Astrocyte (in vitro differentiated cells and primary cell): ENCODE measurements at regions not wholly inside any gene's neighbourhood (a gene's known extent, or its start where the extent isn't known, plus 50 kb on each side); places are given as distances from the start of the nearest gene placed in this dataset.

Experiments used
- DNase-seq: peaks from one replicate; pipeline ENCODE4 v3.0.0-alpha.2; 2010; ENCODE audit warnings: low read depth
- FAIRE-seq: peaks from 2 replicates; lab custom pipeline; 2011; peaks lifted over from hg19 to GRCh38; lab: Jason Lieb, UNC
- H2AFZ ChIP-seq: 2 replicates; pipeline ENCODE4 v1.6.0; 2012; ENCODE audit warnings: low read depth, low read length, inconsistent platforms
- H3K27ac ChIP-seq: 2 replicates; pipeline ENCODE4 v1.5.1; 2011; ENCODE audit warnings: low read depth, low read length, inconsistent platforms
- H3K27me3 ChIP-seq: 2 replicates; pipeline ENCODE4 v1.6.0; 2011; ENCODE audit warnings: low read length, inconsistent platforms; ENCODE audit not compliant: insufficient read depth
- H3K36me3 ChIP-seq: 2 replicates; pipeline ENCODE4 v1.5.1; 2011; ENCODE audit warnings: low read length, inconsistent platforms; ENCODE audit not compliant: insufficient read depth
- H3K4me1 ChIP-seq: 2 replicates; pipeline ENCODE4 v1.5.1; 2011; ENCODE audit warnings: low read length, inconsistent platforms; ENCODE audit not compliant: insufficient read depth
- H3K4me2 ChIP-seq: 2 replicates; pipeline ENCODE4 v1.6.0; 2012; ENCODE audit warnings: low read length, inconsistent platforms
- H3K4me3 ChIP-seq: 2 replicates; pipeline ENCODE4 v1.5.1; 2011; ENCODE audit warnings: low read depth, mild to moderate bottlenecking, low read length, inconsistent platforms; ENCODE audit not compliant: insufficient read depth
- H3K79me2 ChIP-seq: 2 replicates; pipeline ENCODE4 v1.6.0; 2012; ENCODE audit warnings: mild to moderate bottlenecking, low read length, inconsistent platforms; ENCODE audit not compliant: insufficient read depth
- H3K9ac ChIP-seq: 2 replicates; pipeline ENCODE4 v1.6.0; 2012; ENCODE audit warnings: mild to moderate bottlenecking, low read length, inconsistent platforms
- H3K9me3 ChIP-seq: 2 replicates; pipeline ENCODE4 v1.5.1; 2012; ENCODE audit warnings: low read depth, mild to moderate bottlenecking, low read length, inconsistent platforms; ENCODE audit not compliant: insufficient read depth
- H4K20me1 ChIP-seq: 2 replicates; pipeline ENCODE4 v1.6.0; 2012; ENCODE audit warnings: low read length, inconsistent platforms; ENCODE audit not compliant: insufficient read depth
- H3K27ac Mint-ChIP-seq: one replicate; pipeline ENCODE4 v1.8.0; 2021; ENCODE audit warnings: mild to moderate bottlenecking, mixed read lengths; ENCODE audit not compliant: unreplicated experiment
- H3K27me3 Mint-ChIP-seq: one replicate; pipeline ENCODE4 v1.8.0; 2021; ENCODE audit warnings: low read depth, mixed read lengths; ENCODE audit not compliant: unreplicated experiment
- H3K36me3 Mint-ChIP-seq: one replicate; pipeline ENCODE4 v1.8.0; 2021; ENCODE audit warnings: low read depth, mixed read lengths; ENCODE audit not compliant: unreplicated experiment
- H3K4me1 Mint-ChIP-seq: one replicate; pipeline ENCODE4 v1.8.0; 2021; ENCODE audit warnings: low read depth, mixed read lengths; ENCODE audit not compliant: unreplicated experiment
- H3K4me3 Mint-ChIP-seq: one replicate; pipeline ENCODE4 v1.8.0; 2021; ENCODE audit warnings: mild to moderate bottlenecking, moderate library complexity, mixed read lengths; ENCODE audit not compliant: unreplicated experiment
- H3K9me3 Mint-ChIP-seq: one replicate; pipeline ENCODE4 v1.8.0; 2021; ENCODE audit warnings: mild to moderate bottlenecking, mixed read lengths; ENCODE audit not compliant: unreplicated experiment
- CTCF ChIP-seq: IDR thresholded peaks from 2 replicates; pipeline ENCODE4 v1.5.1; 2011; ENCODE audit warnings: low read depth, mild to moderate bottlenecking, inconsistent platforms, low read length, moderate library complexity; ENCODE audit not compliant: insufficient read depth
- EZH2 ChIP-seq: IDR thresholded peaks from 2 replicates; pipeline ENCODE4 v1.6.1; 2012; ENCODE audit warnings: mild to moderate bottlenecking, low read length, inconsistent platforms; ENCODE audit not compliant: insufficient read depth

GRCh38 chr14:80325112-80325511 lies 113.8 kb upstream of the DIO2 start:
- Histone ChIP-seq H4K20me1 (no peaks in the 10 kb centered on the region), H3K27me3 (no peaks in the 10 kb centered on the region), H3K9ac (no peak overlapping the region), H3K4me1 (no peaks in the 10 kb centered on the region), H3K36me3 (no peaks in the 10 kb centered on the region), H3K27ac (no peak overlapping the region), H3K4me3 (no peak overlapping the region), H3K4me2 (no peak overlapping the region), H2AFZ (no peak overlapping the region), H3K79me2 (no peaks in the 10 kb centered on the region), H3K9me3 (no peaks in the 10 kb centered on the region)
- no peaks in the 10 kb centered on the region for H3K36me3 Mint-ChIP-seq
- H3K27me3 Mint-ChIP-seq: no peaks in the 10 kb centered on the region
- no peak for FAIRE-seq
- H3K27ac Mint-ChIP-seq: no peak overlapping the region
- H3K9me3 Mint-ChIP-seq: no peaks in the 10 kb centered on the region
- TF ChIP-seq CTCF: no peak
- no peak for TF ChIP-seq EZH2
- H3K4me3 Mint-ChIP-seq: no peak overlapping the region
- peaks cover 8% of the 10 kb centered on the region for H3K4me1 Mint-ChIP-seq
- no peak for DNase-seq

- H3K4me3 ChIP-seq: no peak overlapping the region
- H3K27ac ChIP-seq: no peak overlapping the region
- H3K4me2 ChIP-seq: no peak overlapping the region
- H3K79me2 ChIP-seq: no peaks in the 10 kb centered on the region
- no peak overlapping the region for H2AFZ ChIP-seq
- FAIRE-seq (no peak), DNase-seq (no peak)
- H3K4me1 Mint-ChIP-seq: peaks cover 8% of the 10 kb centered on the region
- no peaks in the 10 kb centered on the region for H3K36me3 Mint-ChIP-seq
- no peaks in the 10 kb centered on the region for H3K36me3 ChIP-seq
- peaks cover 4% of the 10 kb centered on the region for H3K9me3 Mint-ChIP-seq
- no peaks in the 10 kb centered on the region for H4K20me1 ChIP-seq
- no peaks in the 10 kb centered on the region for H3K27me3 Mint-ChIP-seq
- H3K4me3 Mint-ChIP-seq: no peak overlapping the region
- no peaks in the 10 kb centered on the region for H3K27me3 ChIP-seq
- no peak overlapping the region for H3K9ac ChIP-seq
- H3K27ac Mint-ChIP-seq: no peak overlapping the region
- no peaks in the 10 kb centered on the region for H3K9me3 ChIP-seq
- TF ChIP-seq EZH2: no peak
- TF ChIP-seq CTCF: no peak
- no peaks in the 10 kb centered on the region for H3K4me1 ChIP-seq
These were observed 113.3 kb upstream of the DIO2 start for GRCh38 chr14:80324649-80325048.

GRCh38 chr14:80323038-80323665 lies 111.8 kb upstream of the DIO2 start:
- H3K9ac ChIP-seq: no peak overlapping the region
- TF ChIP-seq CTCF: no peak
- TF ChIP-seq EZH2: no peak
- no peak for FAIRE-seq
- no peak overlapping the region for H2AFZ ChIP-seq
- H3K27ac Mint-ChIP-seq: no peak overlapping the region
- no peaks in the 10 kb centered on the region for H3K27me3 Mint-ChIP-seq
- H3K27ac ChIP-seq: no peak overlapping the region
- no peak overlapping the region for H3K4me2 ChIP-seq
- H3K36me3 ChIP-seq: no peaks in the 10 kb centered on the region
- H3K79me2 ChIP-seq: no peaks in the 10 kb centered on the region
- H3K36me3 Mint-ChIP-seq: no peaks in the 10 kb centered on the region
- H3K9me3 Mint-ChIP-seq: peaks cover 5% of the 10 kb centered on the region
- H3K4me3 Mint-ChIP-seq: no peak overlapping the region
- no peaks in the 10 kb centered on the region for H3K9me3 ChIP-seq
- DNase-seq: no peak
- no peaks in the 10 kb centered on the region for H3K4me1 ChIP-seq
- peaks cover 8% of the 10 kb centered on the region for H3K4me1 Mint-ChIP-seq
- H3K4me3 ChIP-seq: no peak overlapping the region
- no peaks in the 10 kb centered on the region for H4K20me1 ChIP-seq
- H3K27me3 ChIP-seq: no peaks in the 10 kb centered on the region
